ENCODE measurements at regions not wholly inside any gene's neighbourhood (a gene's known extent, or its start where the extent isn't known, plus 50 kb on each side); places are given as distances from the start of the nearest gene placed in this dataset.
A peak's percentile ranks its signal among the peaks of the same experiment; 100 is the strongest.

DNA sequence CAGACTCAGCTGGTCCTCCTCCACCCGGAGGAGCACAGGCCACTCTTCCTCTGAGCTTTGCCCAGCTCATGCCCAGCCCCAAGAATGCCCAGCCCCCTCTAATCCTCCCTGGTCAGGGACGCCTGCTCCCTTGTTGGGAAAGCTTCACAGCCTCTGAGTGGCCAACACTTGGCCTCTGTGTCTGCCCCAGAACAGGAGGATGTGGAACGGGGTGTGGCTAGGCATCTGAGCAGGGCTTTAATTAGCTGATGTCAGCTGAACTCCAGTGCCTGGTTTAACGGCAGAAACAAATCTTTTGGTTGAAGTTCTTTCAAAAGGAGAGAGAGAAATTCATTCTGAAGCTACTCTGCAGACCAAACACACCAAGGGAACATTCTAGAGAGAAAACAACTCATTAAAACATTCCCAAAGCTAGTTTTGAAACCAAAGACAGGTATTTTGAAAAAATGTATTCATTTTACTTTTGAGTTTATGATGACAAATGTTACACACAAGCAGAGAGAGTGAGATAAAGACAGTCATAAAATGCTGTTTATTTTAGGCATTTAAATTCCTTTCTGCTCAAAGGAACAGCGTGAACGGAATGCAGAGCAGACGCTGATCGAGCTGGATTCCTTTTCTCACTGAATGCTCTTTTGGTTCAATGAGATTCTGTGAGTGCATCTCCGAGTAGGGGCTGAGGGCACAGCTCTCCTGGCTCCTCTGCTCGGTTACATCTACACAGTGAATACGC lies 63.8 kb downstream of the RTP5 start:
- Histone ChIP-seq H3K9ac (ENCODE audit: low read length) (peak overlapping the region; percentile 43), H3K9me3 (ENCODE audit: control insufficient read depth, low read length) (no peaks in the 10 kb centered on the region), H3K4me3 (ENCODE audit: low read length) (no peak overlapping the region), H3K27me3 (replicated peaks; ENCODE audit: control insufficient read depth, insufficient read depth, low read length) (no peaks in the 10 kb centered on the region), H3K36me3 (ENCODE audit: control insufficient read depth, insufficient read depth, low read length, severe bottlenecking) (no peaks in the 10 kb centered on the region), H3K4me1 (ENCODE audit: control insufficient read depth, insufficient read depth, low read length) (peaks cover 8% of the 10 kb centered on the region)
- peak; percentile 56 for DNase-seq (ENCODE audit: low read depth)

DNA sequence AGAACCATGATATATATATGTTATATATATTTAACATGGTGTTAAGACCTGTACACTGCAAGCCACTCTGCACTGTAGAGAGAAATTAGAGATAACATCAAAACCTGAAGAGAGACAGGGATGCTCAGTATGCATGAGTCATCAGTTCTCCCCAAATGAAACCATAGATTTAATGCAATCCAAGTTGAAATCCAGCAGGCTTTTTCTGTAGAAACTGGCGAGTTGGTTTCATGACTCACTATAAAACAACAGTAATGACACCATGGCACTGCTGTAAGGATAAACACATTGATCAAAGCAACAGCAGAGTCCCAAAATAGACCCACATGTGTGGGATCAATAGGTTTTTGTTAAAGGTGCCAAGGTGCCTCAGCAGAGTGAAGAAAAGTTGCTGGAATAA lies 65.8 kb downstream of the RTP5 start:
- Histone ChIP-seq H3K9ac (ENCODE audit: low read length) (no peak overlapping the region), H3K9me3 (ENCODE audit: control insufficient read depth, low read length) (peaks cover 2% of the 10 kb centered on the region), H3K4me1 (ENCODE audit: control insufficient read depth, insufficient read depth, low read length) (peaks cover 8% of the 10 kb centered on the region), H3K27me3 (replicated peaks; ENCODE audit: control insufficient read depth, insufficient read depth, low read length) (no peaks in the 10 kb centered on the region), H3K36me3 (ENCODE audit: control insufficient read depth, insufficient read depth, low read length, severe bottlenecking) (no peaks in the 10 kb centered on the region), H3K4me3 (ENCODE audit: low read length) (no peak overlapping the region)
- DNase-seq (ENCODE audit: low read depth), result peak; percentile 79

DNA sequence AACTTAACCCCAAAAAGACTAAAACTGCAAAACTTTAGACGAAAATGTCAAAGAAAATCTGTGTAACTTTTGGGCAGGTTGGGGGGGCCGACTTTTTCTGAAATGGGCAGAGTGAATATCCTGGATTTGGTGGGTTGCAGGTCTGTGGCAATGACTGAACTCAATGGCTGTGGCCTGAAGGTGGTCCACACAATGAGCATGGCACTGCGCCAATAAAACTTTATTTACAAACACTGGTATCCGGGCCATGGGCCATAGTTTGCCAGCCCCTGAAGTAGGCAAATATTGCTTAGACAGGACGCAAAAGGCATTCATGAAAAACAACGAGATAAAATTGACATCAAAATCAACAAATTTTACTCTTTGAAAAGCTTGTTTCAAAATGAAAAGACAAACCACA lies 66.2 kb downstream of the RTP5 start:
- DNase-seq (ENCODE audit: low read depth), result no peak
- Histone ChIP-seq H3K27me3 (replicated peaks; ENCODE audit: control insufficient read depth, insufficient read depth, low read length) (no peaks in the 10 kb centered on the region), H3K9ac (ENCODE audit: low read length) (no peak overlapping the region), H3K4me3 (ENCODE audit: low read length) (no peak overlapping the region), H3K36me3 (ENCODE audit: control insufficient read depth, insufficient read depth, low read length, severe bottlenecking) (no peaks in the 10 kb centered on the region), H3K4me1 (ENCODE audit: control insufficient read depth, insufficient read depth, low read length) (peaks cover 8% of the 10 kb centered on the region), H3K9me3 (ENCODE audit: control insufficient read depth, low read length) (peaks cover 7% of the 10 kb centered on the region)

DNA sequence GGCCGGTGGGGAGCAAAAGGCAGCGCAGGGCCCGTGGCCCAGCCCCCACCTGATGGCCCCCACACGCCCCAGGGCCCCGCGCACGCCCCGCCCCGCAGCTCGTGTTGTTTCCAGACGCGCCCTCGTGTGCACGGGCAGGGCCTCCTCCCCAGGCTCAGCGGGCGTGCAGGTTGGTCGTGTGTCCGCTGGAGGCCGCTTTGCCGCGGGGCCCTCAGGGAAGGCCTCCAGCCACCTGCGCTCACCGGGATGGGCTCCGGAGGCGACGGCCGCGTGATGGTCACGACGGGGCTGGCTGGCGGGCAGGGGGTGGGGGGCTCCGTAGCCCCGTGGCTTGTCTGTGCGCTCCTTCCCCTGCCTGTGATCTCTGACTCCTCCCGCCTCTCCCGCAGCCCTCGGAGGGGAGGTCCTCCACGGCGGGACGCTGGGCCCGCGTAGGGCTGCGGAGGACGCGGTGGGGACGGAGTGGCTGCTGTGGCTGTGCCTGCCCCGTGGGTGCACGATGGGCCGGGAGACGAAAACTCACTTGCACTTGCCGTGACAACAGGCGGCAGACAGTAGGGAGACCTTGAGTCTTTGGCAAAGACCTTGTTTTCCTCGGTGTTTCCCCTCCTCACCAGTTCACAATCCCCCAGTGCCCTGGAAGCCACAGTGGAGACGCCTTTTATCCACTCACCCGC lies 67.1 kb downstream of the RTP5 start:
- no peaks in the 10 kb centered on the region for H3K27me3 ChIP-seq (replicated peaks; ENCODE audit: control insufficient read depth, insufficient read depth, low read length)
- H3K36me3 ChIP-seq (ENCODE audit: control insufficient read depth, insufficient read depth, low read length, severe bottlenecking), result no peaks in the 10 kb centered on the region
- H3K9ac ChIP-seq (ENCODE audit: low read length), result no peak overlapping the region
- H3K4me1 ChIP-seq (ENCODE audit: control insufficient read depth, insufficient read depth, low read length), result peaks cover 8% of the 10 kb centered on the region
- no peak overlapping the region for H3K4me3 ChIP-seq (ENCODE audit: low read length)
- peaks cover 7% of the 10 kb centered on the region for H3K9me3 ChIP-seq (ENCODE audit: control insufficient read depth, low read length)
- DNase-seq (ENCODE audit: low read depth), result no peak

DNA sequence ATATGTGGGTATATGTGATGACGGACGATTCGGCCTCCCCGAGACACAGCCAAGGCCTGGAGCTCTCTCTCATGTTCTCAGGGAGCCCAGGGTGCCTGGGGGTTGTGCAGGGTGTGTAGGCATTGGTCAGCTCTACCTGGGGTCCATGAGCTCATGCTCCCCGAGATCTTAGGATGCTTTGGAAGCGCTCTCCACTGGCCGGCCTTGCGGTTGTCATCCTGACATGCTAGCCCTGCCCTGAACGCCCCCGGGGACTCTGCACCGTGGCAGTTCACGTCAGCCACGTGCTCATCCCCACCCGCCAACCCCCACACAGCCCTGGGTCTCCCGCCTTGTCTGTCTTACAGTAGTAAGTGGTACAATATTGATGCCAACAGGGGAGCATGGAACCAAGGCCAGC lies 67.8 kb downstream of the RTP5 start:
- H3K27me3 ChIP-seq (replicated peaks; ENCODE audit: control insufficient read depth, insufficient read depth, low read length), result no peaks in the 10 kb centered on the region
- peaks cover 8% of the 10 kb centered on the region for H3K4me1 ChIP-seq (ENCODE audit: control insufficient read depth, insufficient read depth, low read length)
- H3K4me3 ChIP-seq (ENCODE audit: low read length), result no peak overlapping the region
- no peak for DNase-seq (ENCODE audit: low read depth)
- H3K36me3 ChIP-seq (ENCODE audit: control insufficient read depth, insufficient read depth, low read length, severe bottlenecking), result no peaks in the 10 kb centered on the region
- peaks cover 7% of the 10 kb centered on the region for H3K9me3 ChIP-seq (ENCODE audit: control insufficient read depth, low read length)
- no peak overlapping the region for H3K9ac ChIP-seq (ENCODE audit: low read length)

DNA sequence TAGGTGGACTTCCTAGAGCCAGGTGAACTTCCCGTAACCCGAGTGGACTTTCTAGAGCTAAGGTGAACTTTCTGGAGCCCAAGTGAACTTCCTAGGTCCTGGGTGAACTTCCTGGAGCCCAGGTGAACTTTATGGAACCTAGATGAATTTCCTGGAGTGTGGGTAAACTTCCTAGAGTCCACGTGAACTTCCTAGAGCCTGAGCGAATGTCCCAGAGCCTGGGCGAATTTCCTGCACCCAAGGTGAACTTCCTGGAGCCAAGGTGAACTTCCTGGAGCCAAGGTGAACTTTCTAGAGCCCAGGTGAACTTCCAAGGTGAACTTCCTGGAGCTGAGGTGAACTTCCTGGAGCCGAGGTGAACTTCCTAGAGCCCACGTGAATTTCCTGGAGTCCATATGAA lies 70.0 kb downstream of the RTP5 start:
- Histone ChIP-seq H3K4me1 (ENCODE audit: control insufficient read depth, insufficient read depth, low read length) (no peaks in the 10 kb centered on the region), H3K9me3 (ENCODE audit: control insufficient read depth, low read length) (peaks cover 7% of the 10 kb centered on the region), H3K9ac (ENCODE audit: low read length) (no peak overlapping the region), H3K4me3 (ENCODE audit: low read length) (no peak overlapping the region), H3K36me3 (ENCODE audit: control insufficient read depth, insufficient read depth, low read length, severe bottlenecking) (no peaks in the 10 kb centered on the region), H3K27me3 (replicated peaks; ENCODE audit: control insufficient read depth, insufficient read depth, low read length) (peaks cover 5% of the 10 kb centered on the region)
- DNase-seq (ENCODE audit: low read depth), result no peak

DNA sequence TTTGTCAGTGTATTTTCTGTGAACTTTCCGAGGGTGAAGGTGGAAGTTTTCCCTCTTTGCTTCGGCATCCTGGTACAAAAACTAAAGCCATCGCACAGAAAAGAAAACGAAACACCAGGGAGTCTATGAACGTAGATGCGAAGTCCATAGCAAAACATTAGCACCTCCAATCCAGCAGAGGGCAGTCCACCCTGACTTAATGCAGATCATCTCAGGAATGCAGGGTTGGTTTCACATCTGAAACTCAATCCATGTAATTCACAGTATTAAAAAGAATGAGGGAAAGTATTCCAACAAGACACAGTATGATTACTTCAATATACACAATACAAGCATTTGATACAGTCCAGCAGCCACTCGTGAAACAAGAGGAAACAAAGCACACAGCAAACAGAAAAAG lies 70.8 kb downstream of the RTP5 start:
- no peaks in the 10 kb centered on the region for H3K36me3 ChIP-seq (ENCODE audit: control insufficient read depth, insufficient read depth, low read length, severe bottlenecking)
- no peak for DNase-seq (ENCODE audit: low read depth)
- H3K4me3 ChIP-seq (ENCODE audit: low read length), result no peak overlapping the region
- H3K9ac ChIP-seq (ENCODE audit: low read length), result no peak overlapping the region
- no peaks in the 10 kb centered on the region for H3K4me1 ChIP-seq (ENCODE audit: control insufficient read depth, insufficient read depth, low read length)
- H3K27me3 ChIP-seq (replicated peaks; ENCODE audit: control insufficient read depth, insufficient read depth, low read length), result peaks cover 10% of the 10 kb centered on the region
- peaks cover 7% of the 10 kb centered on the region for H3K9me3 ChIP-seq (ENCODE audit: control insufficient read depth, low read length)

DNA sequence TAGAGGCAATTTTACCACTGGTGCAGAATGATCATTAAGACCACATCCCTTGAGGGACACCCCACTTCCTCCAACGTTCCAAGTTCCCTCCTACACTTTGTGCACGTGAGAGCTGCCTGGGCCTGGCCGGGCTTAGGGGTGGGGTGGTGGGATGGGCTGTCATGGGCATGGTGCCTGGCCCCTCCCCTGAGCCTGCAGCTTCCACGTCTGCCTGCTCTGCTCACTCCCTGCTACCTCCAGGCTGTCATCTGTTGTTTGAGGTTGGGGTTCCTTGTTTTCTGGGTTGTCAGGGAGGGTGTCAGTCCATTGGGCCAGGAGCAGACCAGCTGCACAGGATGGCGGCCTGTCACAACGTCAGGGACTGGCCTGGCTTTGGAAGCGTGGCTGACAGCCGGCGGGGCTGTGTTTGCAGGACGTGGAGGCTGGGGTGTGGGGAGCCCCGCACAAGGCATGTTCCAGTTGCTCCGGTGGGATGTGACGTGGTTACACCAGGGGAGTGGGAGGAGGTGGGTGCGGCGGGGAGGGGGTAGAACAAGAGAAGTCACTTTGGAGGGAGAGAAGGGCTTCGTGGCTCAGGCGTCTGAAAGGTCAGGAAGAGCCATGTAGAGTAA lies 72.3 kb downstream of the RTP5 start:
- Histone ChIP-seq H3K9me3 (ENCODE audit: control insufficient read depth, low read length) (peaks cover 7% of the 10 kb centered on the region), H3K36me3 (ENCODE audit: control insufficient read depth, insufficient read depth, low read length, severe bottlenecking) (no peaks in the 10 kb centered on the region), H3K27me3 (replicated peaks; ENCODE audit: control insufficient read depth, insufficient read depth, low read length) (peaks cover 10% of the 10 kb centered on the region), H3K9ac (ENCODE audit: low read length) (no peak overlapping the region), H3K4me3 (ENCODE audit: low read length) (no peak overlapping the region), H3K4me1 (ENCODE audit: control insufficient read depth, insufficient read depth, low read length) (peaks cover 3% of the 10 kb centered on the region)
- DNase-seq (ENCODE audit: low read depth), result no peak

DNA sequence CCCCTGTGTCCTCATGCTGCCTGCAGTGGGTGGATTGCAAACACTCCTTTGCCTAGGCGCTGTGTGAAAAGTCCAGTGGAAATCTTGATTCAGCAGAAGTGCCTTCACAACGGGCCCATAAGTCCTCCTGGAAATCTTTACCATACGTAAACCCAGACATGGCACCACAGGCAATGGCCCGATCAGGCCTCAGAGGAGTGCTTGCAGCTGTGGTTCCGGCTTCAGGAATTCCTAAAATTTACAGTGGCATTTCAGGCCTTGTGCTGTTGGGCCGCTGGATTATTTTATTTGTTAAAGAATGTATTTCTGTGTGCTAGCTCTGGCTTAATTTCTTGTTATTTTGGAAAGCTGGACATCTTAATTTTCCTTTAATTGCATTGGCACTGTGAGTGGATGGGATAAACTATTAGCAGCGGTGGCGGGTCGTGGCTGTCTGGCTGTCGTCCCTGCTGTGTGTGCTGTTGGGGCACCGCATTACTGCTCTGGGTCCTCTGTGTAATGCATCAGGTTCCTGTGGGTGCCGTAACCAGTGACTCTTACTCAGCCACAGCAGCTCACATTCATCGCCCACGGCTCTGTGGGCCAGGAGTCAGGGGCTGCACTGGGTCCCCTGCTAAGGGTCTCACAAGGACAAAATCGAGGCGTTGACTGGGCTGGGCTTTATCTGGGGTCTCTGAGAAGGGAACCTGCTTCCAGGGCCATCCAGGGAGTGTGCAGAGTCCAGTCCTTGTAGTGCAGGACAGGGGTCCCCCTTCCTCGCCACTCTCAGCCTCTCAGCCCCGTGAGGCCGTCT lies 73.1 kb downstream of the RTP5 start:
- no peak overlapping the region for H3K9ac ChIP-seq (ENCODE audit: low read length)
- H3K4me1 ChIP-seq (ENCODE audit: control insufficient read depth, insufficient read depth, low read length), result peaks cover 5% of the 10 kb centered on the region
- H3K4me3 ChIP-seq (ENCODE audit: low read length), result no peak overlapping the region
- DNase-seq (ENCODE audit: low read depth), result no peak
- H3K36me3 ChIP-seq (ENCODE audit: control insufficient read depth, insufficient read depth, low read length, severe bottlenecking), result no peaks in the 10 kb centered on the region
- H3K9me3 ChIP-seq (ENCODE audit: control insufficient read depth, low read length), result peaks cover 7% of the 10 kb centered on the region
- H3K27me3 ChIP-seq (replicated peaks; ENCODE audit: control insufficient read depth, insufficient read depth, low read length), result peaks cover 11% of the 10 kb centered on the region

DNA sequence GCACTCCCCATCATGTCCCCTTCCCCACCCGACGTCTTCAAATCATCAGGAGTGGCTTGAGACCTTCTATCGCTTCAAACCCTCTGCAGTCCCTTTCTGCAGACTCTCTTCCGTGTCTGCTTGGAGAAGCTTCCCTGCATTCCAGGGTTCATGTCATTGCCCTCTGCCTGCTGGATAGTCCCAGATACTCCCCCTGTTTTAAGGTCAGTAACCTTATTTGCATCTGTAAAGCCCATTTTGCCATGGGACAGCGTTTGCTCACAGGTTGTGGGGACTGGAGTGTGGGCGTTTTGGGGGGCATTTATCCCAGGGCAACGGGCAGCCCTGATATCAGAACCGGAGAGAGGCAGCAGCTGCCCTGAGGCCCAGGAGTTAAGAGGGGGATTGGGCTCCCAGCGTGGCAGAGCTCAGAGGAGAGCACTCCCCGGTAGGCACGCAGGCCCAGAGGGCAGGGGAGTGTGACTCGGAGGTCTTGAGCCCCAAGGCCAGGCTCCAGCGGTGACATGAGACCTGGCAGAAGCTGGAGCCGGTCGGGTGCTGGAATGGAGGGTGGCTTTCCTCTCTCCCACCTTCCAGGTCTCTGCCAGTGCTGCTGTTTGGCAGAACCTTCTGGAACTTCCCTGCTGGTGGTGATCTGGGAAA lies 73.8 kb downstream of the RTP5 start:
- H3K27me3 ChIP-seq (replicated peaks; ENCODE audit: control insufficient read depth, insufficient read depth, low read length), result peaks cover 18% of the 10 kb centered on the region
- H3K36me3 ChIP-seq (ENCODE audit: control insufficient read depth, insufficient read depth, low read length, severe bottlenecking), result no peaks in the 10 kb centered on the region
- peaks cover 7% of the 10 kb centered on the region for H3K9me3 ChIP-seq (ENCODE audit: control insufficient read depth, low read length)
- no peak for DNase-seq (ENCODE audit: low read depth)
- no peak overlapping the region for H3K9ac ChIP-seq (ENCODE audit: low read length)
- H3K4me1 ChIP-seq (ENCODE audit: control insufficient read depth, insufficient read depth, low read length), result peaks cover 5% of the 10 kb centered on the region
- H3K4me3 ChIP-seq (ENCODE audit: low read length), result no peak overlapping the region

Data from adipocyte (in vitro differentiated cells).